Pons (tissue), 1 donor: ENCODE measurements at regions not wholly inside any gene's neighbourhood (a gene's known extent, or its start where the extent isn't known, plus 50 kb on each side); places are given as distances from the start of the nearest gene placed in this dataset.
"Not testable (repeated sequence)": the region's sequence is repeated elsewhere in the genome, so short reads cannot be mapped to it uniquely, and the experiment has no call there.

Source experiments
- DNase-seq: peaks from one replicate; pipeline ENCODE4 v3.0.0-alpha.2; 2016; ENCODE audit warnings: low spot score

- not testable (repeated sequence) for DNase-seq
Observed at GRCh38 chr7:159335181-159335926, 190.7 kb upstream of the VIPR2 start.

- not testable (repeated sequence) for DNase-seq
Observed at GRCh38 chr7:159332854-159333479, 188.3 kb upstream of the VIPR2 start.

GRCh38 chr7:159331462-159331861 lies 186.8 kb upstream of the VIPR2 start:
- no peak for DNase-seq

GRCh38 chr7:159329818-159330378 lies 185.2 kb upstream of the VIPR2 start:
- no peak for DNase-seq

- no peak for DNase-seq
Observed at GRCh38 chr7:159328096-159328495, 183.4 kb upstream of the VIPR2 start.

GRCh38 chr7:159323359-159323758 lies 178.7 kb upstream of the VIPR2 start:
- DNase-seq, result no peak

GRCh38 chr7:159321278-159321677 lies 176.6 kb upstream of the VIPR2 start:
- no peak for DNase-seq

GRCh38 chr7:159318682-159319351 lies 174.2 kb upstream of the VIPR2 start:
- DNase-seq, result no peak

GRCh38 chr7:159317294-159317693 lies 172.6 kb upstream of the VIPR2 start:
- no peak for DNase-seq

GRCh38 chr7:159311172-159311494 lies 166.5 kb upstream of the VIPR2 start:
- no peak for DNase-seq

GRCh38 chr7:159310457-159311171 lies 165.9 kb upstream of the VIPR2 start:
- no peak for DNase-seq

- not testable (repeated sequence) for DNase-seq
Observed at GRCh38 chr7:159309214-159309613, 164.5 kb upstream of the VIPR2 start.

- no peak for DNase-seq
Observed at GRCh38 chr7:159306012-159306411, 161.3 kb upstream of the VIPR2 start.

- DNase-seq, result not testable (repeated sequence)
Observed at GRCh38 chr7:159305185-159305584, 160.5 kb upstream of the VIPR2 start.

- not testable (repeated sequence) for DNase-seq
Observed at GRCh38 chr7:159303510-159303909, 158.8 kb upstream of the VIPR2 start.

GRCh38 chr7:159296093-159296681 lies 151.5 kb upstream of the VIPR2 start:
- DNase-seq, result no peak

GRCh38 chr7:159286487-159286886 lies 141.8 kb upstream of the VIPR2 start:
- not testable (repeated sequence) for DNase-seq

GRCh38 chr7:159281573-159281972 lies 136.9 kb upstream of the VIPR2 start:
- DNase-seq, result no peak

GRCh38 chr7:159280008-159280407 lies 135.3 kb upstream of the VIPR2 start:
- DNase-seq, result no peak

- DNase-seq, result no peak
Observed at GRCh38 chr7:159272739-159273138, 128.1 kb upstream of the VIPR2 start.

- peak; percentile 8 for DNase-seq
Observed at GRCh38 chr7:159271781-159272180, 127.1 kb upstream of the VIPR2 start.

- no peak for DNase-seq
Observed at GRCh38 chr7:159269745-159270144, 125.1 kb upstream of the VIPR2 start.
